WI38 (cell line): ENCODE measurements at regions not wholly inside any gene's neighbourhood (a gene's known extent, or its start where the extent isn't known, plus 50 kb on each side); places are given as distances from the start of the nearest gene placed in this dataset.
"Not testable (repeated sequence)": the region's sequence is repeated elsewhere in the genome, so short reads cannot be mapped to it uniquely, and the experiment has no call there.

Source experiments
- H3K4me3 ChIP-seq: 2 replicates; pipeline ENCODE4 v1.5.1; 2011; ENCODE audit warnings: low read depth, mild to moderate bottlenecking, control low read depth, low read length
- CTCF ChIP-seq: IDR thresholded peaks from 2 replicates; pipeline ENCODE4 v1.5.1; 2012; ENCODE audit warnings: low read depth, mild to moderate bottlenecking, control low read depth, low read length

- no peak for TF ChIP-seq CTCF
- no peak overlapping the region for H3K4me3 ChIP-seq
Measured at GRCh38 chr6:153484056-153484455, 353.0 kb upstream of the RGS17 start.

GRCh38 chr6:153476243-153476642 is 345.2 kb upstream of the RGS17 start:
- H3K4me3 ChIP-seq: no peak overlapping the region
- TF ChIP-seq CTCF: no peak

- no peak overlapping the region for H3K4me3 ChIP-seq
- TF ChIP-seq CTCF: no peak
Measured at GRCh38 chr6:153465050-153465449, 334.0 kb upstream of the RGS17 start.

GRCh38 chr6:153449279-153449678 is 318.2 kb upstream of the RGS17 start:
- no peak for TF ChIP-seq CTCF
- H3K4me3 ChIP-seq: no peak overlapping the region

GRCh38 chr6:153442749-153443148 is 311.7 kb upstream of the RGS17 start:
- not testable (repeated sequence) for H3K4me3 ChIP-seq

GRCh38 chr6:153442096-153442495 is 311.0 kb upstream of the RGS17 start:
- TF ChIP-seq CTCF: no peak
- no peak overlapping the region for H3K4me3 ChIP-seq

GRCh38 chr6:153437193-153437592 is 306.1 kb upstream of the RGS17 start:
- TF ChIP-seq CTCF: no peak
- H3K4me3 ChIP-seq: no peak overlapping the region

GRCh38 chr6:153436351-153436750 is 305.3 kb upstream of the RGS17 start:
- H3K4me3 ChIP-seq: no peak overlapping the region
- no peak for TF ChIP-seq CTCF
